SU-DHL-6 (cell line): ENCODE measurements at regions not wholly inside any gene's neighbourhood (a gene's known extent, or its start where the extent isn't known, plus 50 kb on each side); places are given as distances from the start of the nearest gene placed in this dataset.

Experiments used
- H2AFZ ChIP-seq: fragments of 200-600 bp; sonication (generic); 2 replicates; pipeline ENCODE4 v1.6.1; 2014; ENCODE audit warnings: low read depth, mild to moderate bottlenecking, moderate library complexity, mixed read lengths, antibody characterized with exemption, low read length; ENCODE audit not compliant: severe bottlenecking
- H3F3A ChIP-seq: fragments of 200-600 bp; shearing (Covaris generic); 2 replicates; pipeline ENCODE4 v1.6.0; 2016; ENCODE audit warnings: antibody characterized with exemption, mild to moderate bottlenecking; ENCODE audit not compliant: insufficient read depth
- H3K27ac ChIP-seq: fragments of 200-600 bp; sonication (generic); 2 replicates; pipeline ENCODE4 v1.5.1; 2016; ENCODE audit warnings: low read depth, mild to moderate bottlenecking, low read length, moderate library complexity, mixed read lengths
- H3K27me3 ChIP-seq: fragments of 200-600 bp; sonication (generic), shearing (Covaris generic); 2 replicates; pipeline ENCODE4 v1.6.0; 2014; ENCODE audit warnings: mild to moderate bottlenecking, low read length
- H3K36me3 ChIP-seq: fragments of 200-600 bp; sonication (generic); 2 replicates; pipeline ENCODE4 v1.6.1; 2014; ENCODE audit warnings: mild to moderate bottlenecking, low read length, mixed read lengths
- H3K4me2 ChIP-seq: fragments of 300-600, 200-600 bp; shearing (Covaris generic), sonication (generic); 2 replicates; pipeline ENCODE4 v1.6.0; 2014; ENCODE audit warnings: low read length, low read depth, mild to moderate bottlenecking; ENCODE audit not compliant: poor library complexity, severe bottlenecking
- H3K4me3 ChIP-seq: fragments of 200-600 bp; sonication (generic); 2 replicates; pipeline ENCODE4 v1.5.1; 2014; ENCODE audit warnings: antibody characterized with exemption, low read length, mild to moderate bottlenecking, mixed read lengths; ENCODE audit not compliant: insufficient read depth, poor library complexity, severe bottlenecking
- H3K79me2 ChIP-seq: fragments of 200-600 bp; sonication (generic); 2 replicates; pipeline ENCODE4 v1.6.1; 2014; ENCODE audit warnings: mild to moderate bottlenecking, low read length, moderate library complexity; ENCODE audit not compliant: insufficient read depth
- H3K9ac ChIP-seq: fragments of 200-600 bp; sonication (generic); 2 replicates; pipeline ENCODE4 v1.7.0; 2014; ENCODE audit warnings: mild to moderate bottlenecking, low read length
- H3K9me2 ChIP-seq: fragments of 200-600 bp; sonication (generic); replicated peaks from 2 replicates; pipeline ENCODE4 v1.6.1; 2014; ENCODE audit warnings: low read length; ENCODE audit not compliant: insufficient read depth
- H3K9me3 ChIP-seq: fragments of 200-600 bp; sonication (generic); 2 replicates; pipeline ENCODE4 v1.6.1; 2014; ENCODE audit warnings: low read length, mixed read lengths; ENCODE audit not compliant: insufficient read depth
- H4K20me1 ChIP-seq: fragments of 200-600 bp; sonication (generic); 2 replicates; pipeline ENCODE4 v1.6.1; 2014; ENCODE audit warnings: low read depth, mild to moderate bottlenecking, antibody characterized with exemption, low read length, moderate library complexity, mixed read lengths
- EZH2phosphoT487 ChIP-seq: fragments of 200-600 bp; sonication (generic), shearing (Covaris generic); conservative IDR thresholded peaks from 2 replicates; pipeline ENCODE4 v1.6.1; 2018; ENCODE audit warnings: mild to moderate bottlenecking, antibody characterized with exemption, low read length, moderate library complexity, mixed read lengths
- TF ChIP-seq, protein P1 (sequence below): fragments of 200-600 bp; sonication (generic); IDR thresholded peaks from one replicate; pipeline ENCODE4 v1.5.1; 2017; ENCODE audit warnings: antibody characterized with exemption, mild to moderate bottlenecking, low read length, moderate library complexity; ENCODE audit not compliant: insufficient read depth, poor library complexity, severe bottlenecking

- H4K20me1 ChIP-seq: no peaks in the 10 kb centered on the region
- H3F3A ChIP-seq: no peaks in the 10 kb centered on the region
- H3K27me3 ChIP-seq: no peaks in the 10 kb centered on the region
- no peak overlapping the region for H3K4me2 ChIP-seq
- H3K36me3 ChIP-seq: no peaks in the 10 kb centered on the region
- no peaks in the 10 kb centered on the region; the same call in 1 of the 2 replicates for H3K9me3 ChIP-seq
- H3K9me2 ChIP-seq: no peaks in the 10 kb centered on the region
- no peaks in the 10 kb centered on the region for H3K79me2 ChIP-seq
- H3K9ac ChIP-seq: no peak overlapping the region
- no peak overlapping the region for H3K4me3 ChIP-seq
- TF ChIP-seq EZH2phosphoT487: no peak
- TF ChIP-seq, protein P1, sequence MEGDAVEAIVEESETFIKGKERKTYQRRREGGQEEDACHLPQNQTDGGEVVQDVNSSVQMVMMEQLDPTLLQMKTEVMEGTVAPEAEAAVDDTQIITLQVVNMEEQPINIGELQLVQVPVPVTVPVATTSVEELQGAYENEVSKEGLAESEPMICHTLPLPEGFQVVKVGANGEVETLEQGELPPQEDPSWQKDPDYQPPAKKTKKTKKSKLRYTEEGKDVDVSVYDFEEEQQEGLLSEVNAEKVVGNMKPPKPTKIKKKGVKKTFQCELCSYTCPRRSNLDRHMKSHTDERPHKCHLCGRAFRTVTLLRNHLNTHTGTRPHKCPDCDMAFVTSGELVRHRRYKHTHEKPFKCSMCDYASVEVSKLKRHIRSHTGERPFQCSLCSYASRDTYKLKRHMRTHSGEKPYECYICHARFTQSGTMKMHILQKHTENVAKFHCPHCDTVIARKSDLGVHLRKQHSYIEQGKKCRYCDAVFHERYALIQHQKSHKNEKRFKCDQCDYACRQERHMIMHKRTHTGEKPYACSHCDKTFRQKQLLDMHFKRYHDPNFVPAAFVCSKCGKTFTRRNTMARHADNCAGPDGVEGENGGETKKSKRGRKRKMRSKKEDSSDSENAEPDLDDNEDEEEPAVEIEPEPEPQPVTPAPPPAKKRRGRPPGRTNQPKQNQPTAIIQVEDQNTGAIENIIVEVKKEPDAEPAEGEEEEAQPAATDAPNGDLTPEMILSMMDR: no peak
- no peak overlapping the region for H3K27ac ChIP-seq
- H2AFZ ChIP-seq: no peak overlapping the region
Measured at GRCh38 chr16:66188917-66189725, 177.4 kb upstream of the CDH5 start.

DNA sequence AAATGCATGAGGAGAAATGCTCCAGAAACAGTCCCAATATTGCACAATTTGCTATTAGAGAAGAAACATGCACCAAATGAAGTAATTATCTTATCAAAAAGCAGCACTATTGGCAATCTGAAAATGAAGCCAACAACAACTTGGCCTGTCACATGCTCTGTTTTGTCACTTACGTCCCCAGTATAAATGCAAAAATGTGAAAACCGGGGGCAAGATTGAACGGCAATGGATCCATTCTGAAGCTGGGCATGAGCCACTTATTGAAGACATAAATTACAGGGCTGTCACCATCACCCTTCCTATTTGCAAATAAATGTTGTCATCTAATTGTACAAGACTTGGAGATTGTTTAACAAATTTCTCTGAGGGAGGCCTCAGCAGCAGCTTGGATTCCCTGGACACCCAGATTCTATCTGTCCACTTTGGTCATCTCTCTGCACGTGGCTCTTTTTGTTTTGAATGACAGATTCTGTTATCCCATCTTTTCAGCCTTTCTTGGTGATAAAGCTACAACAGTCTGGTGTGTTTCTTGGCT is 180.2 kb upstream of the CDH5 start:
- Histone ChIP-seq H3F3A (no peaks in the 10 kb centered on the region), H3K9me3 (no peaks in the 10 kb centered on the region; the same call in 1 of the 2 replicates), H4K20me1 (no peaks in the 10 kb centered on the region), H3K27me3 (no peaks in the 10 kb centered on the region), H2AFZ (no peak overlapping the region), H3K4me2 (no peak overlapping the region), H3K4me3 (no peak overlapping the region), H3K36me3 (no peaks in the 10 kb centered on the region), H3K9me2 (no peaks in the 10 kb centered on the region), H3K9ac (no peak overlapping the region), H3K27ac (no peak overlapping the region), H3K79me2 (no peaks in the 10 kb centered on the region)
- TF ChIP-seq EZH2phosphoT487: no peak
- TF ChIP-seq, protein P1: no peak

DNA sequence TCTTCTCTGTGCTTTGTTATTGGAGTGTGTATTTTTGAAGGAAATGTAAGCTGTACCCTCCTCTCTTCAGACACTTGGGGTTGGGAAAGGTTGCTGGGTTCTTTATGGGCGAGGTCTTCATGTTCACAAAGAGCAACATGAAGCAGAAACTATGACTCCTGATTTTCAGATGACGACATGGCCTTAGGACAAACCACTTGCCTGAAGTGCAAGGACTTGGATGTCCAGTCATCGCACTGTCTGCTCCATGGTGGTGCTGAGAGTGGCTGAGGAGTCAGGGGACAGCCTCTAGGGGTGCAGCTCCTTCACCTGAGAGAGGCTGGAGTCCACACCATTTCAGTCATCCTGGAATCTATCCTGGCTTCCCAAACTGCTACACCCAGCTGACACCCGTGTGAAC is 183.9 kb upstream of the CDH5 start:
- no peaks in the 10 kb centered on the region for H3K36me3 ChIP-seq
- H3K4me3 ChIP-seq: no peak overlapping the region
- no peaks in the 10 kb centered on the region for H3K79me2 ChIP-seq
- H3K27ac ChIP-seq: no peak overlapping the region
- H3F3A ChIP-seq: no peaks in the 10 kb centered on the region
- H2AFZ ChIP-seq: no peak overlapping the region
- no peak overlapping the region for H3K4me2 ChIP-seq
- H3K9ac ChIP-seq: no peak overlapping the region
- H3K9me2 ChIP-seq: no peaks in the 10 kb centered on the region
- H3K9me3 ChIP-seq: no peaks in the 10 kb centered on the region
- no peak for TF ChIP-seq EZH2phosphoT487
- TF ChIP-seq, protein P1: no peak
- 0 out of 2 replicates have a peak, but pooled peaks cover 5% of the 10 kb centered on the region for H3K27me3 ChIP-seq
- H4K20me1 ChIP-seq: no peaks in the 10 kb centered on the region
